NB4 (cell line): ENCODE measurements at regions not wholly inside any gene's neighbourhood (a gene's known extent, or its start where the extent isn't known, plus 50 kb on each side); places are given as distances from the start of the nearest gene placed in this dataset.

ENCODE experiments used
- DNase-seq: peaks from one replicate; pipeline ENCODE4 v3.0.0; 2010; ENCODE audit warnings: low read depth
- H3K4me3 ChIP-seq: one replicate; pipeline ENCODE4 v1.5.1; 2011; ENCODE audit warnings: mild to moderate bottlenecking, low read depth, low read length, moderate library complexity
- MYC ChIP-seq: IDR thresholded peaks from 2 replicates; pipeline ENCODE4 v1.6.1; 2011; ENCODE audit warnings: low read depth, low read length
- POLR2A ChIP-seq: IDR thresholded peaks from 2 replicates; pipeline ENCODE4 v1.6.1; 2011; ENCODE audit warnings: mild to moderate bottlenecking; ENCODE audit not compliant: insufficient read length; ENCODE audit errors: extremely low read depth
- TF ChIP-seq, protein P1 (sequence below): IDR thresholded peaks from 2 replicates; pipeline ENCODE4 v1.6.1; 2011; ENCODE audit warnings: low read depth, low read length
- TF ChIP-seq, protein P2 (sequence below): IDR thresholded peaks from one replicate; pipeline ENCODE4 v1.5.1; 2012; ENCODE audit warnings: low read depth, low read length

DNA sequence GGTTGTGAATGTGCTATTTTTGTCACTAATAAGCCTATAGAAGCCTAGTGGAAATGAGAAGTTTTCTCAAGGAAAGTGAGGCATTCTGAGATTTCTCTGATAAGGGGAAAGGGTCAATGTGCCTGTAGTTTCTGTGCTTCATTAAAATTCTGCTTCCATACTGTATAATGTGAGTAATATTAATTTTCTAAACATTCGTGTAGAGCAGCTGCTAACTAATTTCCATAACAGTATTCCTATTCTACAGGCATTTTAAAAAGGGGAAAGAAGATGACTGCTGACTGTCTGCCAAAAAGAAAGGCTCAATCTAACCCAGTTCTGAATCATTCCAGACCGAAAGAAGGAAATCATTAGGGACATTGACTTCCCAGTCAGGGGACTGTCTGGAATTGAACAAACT, 293.3 kb upstream of the TMPO start:
- H3K4me3 ChIP-seq: no peak overlapping the region
- TF ChIP-seq, protein P1, sequence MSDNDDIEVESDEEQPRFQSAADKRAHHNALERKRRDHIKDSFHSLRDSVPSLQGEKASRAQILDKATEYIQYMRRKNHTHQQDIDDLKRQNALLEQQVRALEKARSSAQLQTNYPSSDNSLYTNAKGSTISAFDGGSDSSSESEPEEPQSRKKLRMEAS: no peak
- TF ChIP-seq, protein P2, sequence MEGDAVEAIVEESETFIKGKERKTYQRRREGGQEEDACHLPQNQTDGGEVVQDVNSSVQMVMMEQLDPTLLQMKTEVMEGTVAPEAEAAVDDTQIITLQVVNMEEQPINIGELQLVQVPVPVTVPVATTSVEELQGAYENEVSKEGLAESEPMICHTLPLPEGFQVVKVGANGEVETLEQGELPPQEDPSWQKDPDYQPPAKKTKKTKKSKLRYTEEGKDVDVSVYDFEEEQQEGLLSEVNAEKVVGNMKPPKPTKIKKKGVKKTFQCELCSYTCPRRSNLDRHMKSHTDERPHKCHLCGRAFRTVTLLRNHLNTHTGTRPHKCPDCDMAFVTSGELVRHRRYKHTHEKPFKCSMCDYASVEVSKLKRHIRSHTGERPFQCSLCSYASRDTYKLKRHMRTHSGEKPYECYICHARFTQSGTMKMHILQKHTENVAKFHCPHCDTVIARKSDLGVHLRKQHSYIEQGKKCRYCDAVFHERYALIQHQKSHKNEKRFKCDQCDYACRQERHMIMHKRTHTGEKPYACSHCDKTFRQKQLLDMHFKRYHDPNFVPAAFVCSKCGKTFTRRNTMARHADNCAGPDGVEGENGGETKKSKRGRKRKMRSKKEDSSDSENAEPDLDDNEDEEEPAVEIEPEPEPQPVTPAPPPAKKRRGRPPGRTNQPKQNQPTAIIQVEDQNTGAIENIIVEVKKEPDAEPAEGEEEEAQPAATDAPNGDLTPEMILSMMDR: no peak
- no peak for TF ChIP-seq POLR2A
- no peak for TF ChIP-seq MYC
- no peak for DNase-seq

DNA sequence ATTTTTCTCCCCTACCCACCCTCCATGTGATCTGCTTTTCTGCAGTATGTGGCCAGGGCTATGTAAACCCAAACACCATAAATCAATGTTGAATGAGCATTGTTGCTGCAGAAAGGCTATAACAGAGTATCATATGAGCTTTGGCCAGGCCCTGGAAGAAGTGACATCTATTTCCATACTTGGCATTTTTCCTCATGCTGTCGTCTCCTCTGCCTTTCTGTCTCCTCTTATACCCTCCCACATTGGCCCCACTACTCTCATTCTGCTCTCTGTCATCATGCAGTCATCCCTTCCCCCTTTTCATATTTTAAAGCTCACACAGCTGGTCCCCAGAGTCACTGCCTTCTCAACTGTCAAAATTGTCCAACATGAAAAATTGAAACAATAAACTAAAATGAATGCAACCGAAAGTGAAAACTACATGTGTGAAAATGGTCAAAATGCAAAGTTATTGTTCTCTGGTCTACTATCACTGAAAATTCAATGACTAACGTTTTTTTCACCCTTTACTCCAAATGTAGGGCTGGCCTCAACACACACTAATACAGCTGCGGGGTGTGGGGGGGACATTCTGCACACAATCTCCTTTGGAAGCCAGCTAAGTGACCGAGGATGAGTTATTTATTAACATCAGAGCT, 290.7 kb upstream of the TMPO start:
- TF ChIP-seq MYC: no peak
- no peak for TF ChIP-seq POLR2A
- TF ChIP-seq, protein P2: no peak
- TF ChIP-seq, protein P1: no peak
- DNase-seq: no peak
- no peak overlapping the region for H3K4me3 ChIP-seq

DNA sequence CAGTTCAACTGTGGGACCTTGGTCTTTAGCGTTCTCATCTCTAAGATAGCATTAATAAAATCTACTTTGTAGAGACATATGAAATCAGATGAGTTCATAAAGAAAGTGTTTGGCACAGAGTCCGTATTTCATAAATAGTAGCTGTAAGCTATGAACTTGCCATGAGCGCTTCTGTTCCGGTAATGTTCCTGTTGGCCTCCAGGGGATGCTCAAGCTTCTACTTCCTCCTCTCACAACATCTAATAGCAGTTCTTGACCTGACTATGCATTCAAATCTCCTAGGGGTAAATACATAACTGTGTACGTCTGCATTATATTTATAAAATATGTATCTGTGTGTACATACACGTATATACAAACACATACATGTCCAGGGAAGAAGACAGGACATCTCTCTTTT, 288.2 kb upstream of the TMPO start:
- DNase-seq: peak; percentile 57
- TF ChIP-seq, protein P2: peak; percentile 86
- TF ChIP-seq POLR2A: no peak
- TF ChIP-seq MYC: no peak
- no peak overlapping the region for H3K4me3 ChIP-seq

DNA sequence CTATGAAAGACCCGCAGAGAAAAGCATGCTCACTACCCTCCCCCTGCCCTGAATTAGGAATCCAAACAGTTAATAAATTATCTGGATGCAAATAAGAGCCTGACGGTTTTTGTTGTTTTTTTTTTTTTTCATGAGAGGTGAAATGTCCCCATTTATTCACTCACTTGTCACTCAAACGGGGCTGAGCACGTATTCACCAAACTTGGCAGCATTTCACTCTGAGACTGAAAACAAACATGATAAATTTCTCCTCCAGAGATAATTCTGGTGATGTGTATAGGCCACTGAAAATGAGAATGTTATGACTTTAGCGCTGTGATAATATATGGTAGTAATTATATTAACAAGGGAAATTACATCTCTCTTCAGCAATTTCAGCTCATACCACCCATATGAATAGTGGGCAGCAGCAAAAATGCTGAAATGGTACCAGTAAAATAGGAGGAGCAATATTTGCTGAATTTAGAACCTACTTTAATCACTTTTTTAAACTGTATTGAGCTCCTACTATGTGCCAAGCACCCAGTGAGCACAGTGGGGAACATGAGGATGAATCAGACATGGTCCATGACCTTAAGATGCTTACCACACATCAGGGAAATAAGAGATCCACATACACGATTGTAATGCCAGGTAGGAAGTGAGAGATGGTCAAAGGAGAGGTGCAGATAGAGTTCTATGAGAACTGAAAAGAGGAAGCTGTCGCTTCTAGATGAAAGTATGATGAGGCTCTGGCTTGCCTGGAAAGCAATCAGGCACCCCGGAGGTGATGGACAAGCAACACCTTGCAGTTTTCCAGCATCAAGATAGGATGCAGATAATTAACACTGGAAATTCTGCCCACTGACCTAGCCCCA, 286.5 kb upstream of the TMPO start:
- no peak for TF ChIP-seq MYC
- TF ChIP-seq, protein P1: no peak
- TF ChIP-seq POLR2A: no peak
- TF ChIP-seq, protein P2: no peak
- no peak for DNase-seq
- H3K4me3 ChIP-seq: no peak overlapping the region

DNA sequence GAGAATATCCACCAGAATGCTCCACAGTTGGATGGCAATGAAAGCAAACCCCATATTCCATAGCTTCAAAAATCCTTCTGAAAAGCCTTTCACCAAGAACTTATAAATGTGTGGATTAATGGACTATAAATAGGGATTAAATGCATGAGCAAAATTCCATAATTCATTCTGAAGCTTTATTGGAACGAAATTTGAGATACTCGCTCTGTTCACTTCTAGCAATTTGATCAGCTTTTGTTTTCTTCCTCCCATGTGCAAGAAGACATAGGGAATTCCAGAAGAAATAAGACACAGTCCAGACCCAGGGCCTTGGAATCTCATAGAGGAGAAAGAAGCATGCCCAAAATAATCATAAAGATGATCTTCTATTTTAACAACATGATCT, 285.9 kb upstream of the TMPO start:
- TF ChIP-seq MYC (no peak), POLR2A (no peak)
- TF ChIP-seq, protein P2: no peak
- TF ChIP-seq, protein P1: no peak
- no peak for DNase-seq
- H3K4me3 ChIP-seq: no peak overlapping the region
